ENCODE measurements at regions not wholly inside any gene's neighbourhood (a gene's known extent, or its start where the extent isn't known, plus 50 kb on each side); places are given as distances from the start of the nearest gene placed in this dataset.

DNA sequence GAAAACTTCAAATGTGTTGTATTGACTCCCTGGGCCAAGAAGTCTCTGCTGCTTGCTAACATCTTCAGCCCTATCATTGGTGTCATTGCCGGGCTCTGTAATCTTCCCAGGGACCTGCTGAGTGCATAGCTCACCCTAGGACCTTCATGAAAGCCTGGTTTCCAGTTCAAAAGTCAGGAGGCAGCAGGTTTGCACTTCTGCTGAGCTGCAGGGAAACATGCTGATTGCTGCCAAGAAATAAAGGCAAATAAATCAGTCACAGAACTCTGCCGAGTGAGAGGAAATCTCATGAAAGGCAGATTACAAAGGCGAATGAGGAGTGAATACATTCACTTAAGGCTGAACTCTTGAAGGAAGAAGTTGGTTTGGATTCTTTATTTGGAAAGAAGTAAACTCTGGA lies 1947.6 kb upstream of the CELF4 start:
- Histone ChIP-seq H3K4me3 (replicated peaks; ENCODE audit: low read depth, low read length) (no peak overlapping the region), H3K27me3 (replicated peaks; ENCODE audit: control insufficient read depth, insufficient read depth, low read length) (no peaks in the 10 kb centered on the region), H3K36me3 (ENCODE audit: control insufficient read depth, insufficient read depth, low read length) (no peaks in the 10 kb centered on the region)
- no peak for DNase-seq (ENCODE audit: extremely low read depth, insufficient read length)
- TF ChIP-seq, protein P1, sequence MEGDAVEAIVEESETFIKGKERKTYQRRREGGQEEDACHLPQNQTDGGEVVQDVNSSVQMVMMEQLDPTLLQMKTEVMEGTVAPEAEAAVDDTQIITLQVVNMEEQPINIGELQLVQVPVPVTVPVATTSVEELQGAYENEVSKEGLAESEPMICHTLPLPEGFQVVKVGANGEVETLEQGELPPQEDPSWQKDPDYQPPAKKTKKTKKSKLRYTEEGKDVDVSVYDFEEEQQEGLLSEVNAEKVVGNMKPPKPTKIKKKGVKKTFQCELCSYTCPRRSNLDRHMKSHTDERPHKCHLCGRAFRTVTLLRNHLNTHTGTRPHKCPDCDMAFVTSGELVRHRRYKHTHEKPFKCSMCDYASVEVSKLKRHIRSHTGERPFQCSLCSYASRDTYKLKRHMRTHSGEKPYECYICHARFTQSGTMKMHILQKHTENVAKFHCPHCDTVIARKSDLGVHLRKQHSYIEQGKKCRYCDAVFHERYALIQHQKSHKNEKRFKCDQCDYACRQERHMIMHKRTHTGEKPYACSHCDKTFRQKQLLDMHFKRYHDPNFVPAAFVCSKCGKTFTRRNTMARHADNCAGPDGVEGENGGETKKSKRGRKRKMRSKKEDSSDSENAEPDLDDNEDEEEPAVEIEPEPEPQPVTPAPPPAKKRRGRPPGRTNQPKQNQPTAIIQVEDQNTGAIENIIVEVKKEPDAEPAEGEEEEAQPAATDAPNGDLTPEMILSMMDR (IDR thresholded peaks at IDR 0.05; ENCODE audit: insufficient read depth, low read length, poor library complexity, severe bottlenecking) = no peak

DNA sequence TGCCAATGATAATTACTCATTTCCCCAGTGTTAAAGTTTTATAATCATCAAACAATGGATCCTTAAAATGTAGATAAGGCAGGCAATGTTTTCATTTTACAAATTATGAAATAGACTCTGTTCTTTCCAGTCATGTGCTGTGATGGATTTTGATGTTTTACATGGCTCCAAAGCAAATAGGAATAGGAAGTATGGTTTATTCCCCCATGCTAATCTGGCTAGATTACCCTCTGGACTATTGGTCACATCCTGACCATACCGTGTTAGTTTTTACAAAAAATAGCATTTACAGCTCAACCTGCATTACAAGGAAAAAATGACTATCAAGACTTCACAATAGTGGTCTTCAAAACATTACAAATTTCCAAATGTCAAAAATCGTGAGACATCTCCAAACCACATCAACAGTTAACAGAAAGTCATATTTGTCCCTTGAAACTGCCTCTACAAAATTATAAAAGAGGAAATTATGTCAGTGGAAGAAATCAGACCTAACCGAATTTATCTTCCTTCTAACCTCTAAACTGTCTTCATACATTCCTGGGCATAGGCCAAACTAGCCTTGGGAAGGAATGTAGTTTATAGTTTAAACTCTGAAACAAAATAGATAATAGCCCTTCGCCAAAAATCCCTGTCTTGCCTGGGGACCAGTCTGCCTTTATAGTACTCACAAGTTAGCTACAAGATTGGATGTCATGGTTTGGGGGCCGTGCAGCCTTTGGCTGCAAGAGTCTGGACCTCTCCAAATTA lies 1941.2 kb upstream of the CELF4 start:
- H3K27me3 ChIP-seq (replicated peaks; ENCODE audit: control insufficient read depth, insufficient read depth, low read length) = no peaks in the 10 kb centered on the region
- TF ChIP-seq, protein P1 (IDR thresholded peaks at IDR 0.05; ENCODE audit: insufficient read depth, low read length, poor library complexity, severe bottlenecking) = no peak
- no peak for DNase-seq (ENCODE audit: extremely low read depth, insufficient read length)
- no peaks in the 10 kb centered on the region for H3K36me3 ChIP-seq (ENCODE audit: control insufficient read depth, insufficient read depth, low read length)
- H3K4me3 ChIP-seq (replicated peaks; ENCODE audit: low read depth, low read length) = no peak overlapping the region

DNA sequence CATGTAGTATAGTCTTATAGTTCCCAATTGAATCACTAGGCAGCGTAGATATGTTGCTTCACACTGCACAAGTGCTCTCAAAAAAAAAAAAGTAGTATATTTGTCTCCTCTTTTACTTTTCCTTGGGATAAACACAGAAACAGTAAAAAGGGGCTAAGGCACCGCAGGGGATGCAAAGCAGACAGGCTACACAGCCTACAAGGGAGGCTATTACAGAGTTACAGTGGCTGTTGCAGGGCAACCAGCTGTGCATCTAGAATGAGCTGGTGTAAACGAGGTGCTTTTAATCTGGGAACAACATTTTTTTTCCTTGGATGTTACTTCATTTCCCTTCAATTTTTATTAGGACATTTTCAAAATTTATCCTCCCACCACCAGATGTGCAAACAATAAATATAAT lies 1934.7 kb upstream of the CELF4 start:
- TF ChIP-seq, protein P1 (IDR thresholded peaks at IDR 0.05; ENCODE audit: insufficient read depth, low read length, poor library complexity, severe bottlenecking) = no peak
- H3K27me3 ChIP-seq (replicated peaks; ENCODE audit: control insufficient read depth, insufficient read depth, low read length) = no peaks in the 10 kb centered on the region
- no peaks in the 10 kb centered on the region for H3K36me3 ChIP-seq (ENCODE audit: control insufficient read depth, insufficient read depth, low read length)
- H3K4me3 ChIP-seq (replicated peaks; ENCODE audit: low read depth, low read length) = no peak overlapping the region
- DNase-seq (ENCODE audit: extremely low read depth, insufficient read length) = no peak

DNA sequence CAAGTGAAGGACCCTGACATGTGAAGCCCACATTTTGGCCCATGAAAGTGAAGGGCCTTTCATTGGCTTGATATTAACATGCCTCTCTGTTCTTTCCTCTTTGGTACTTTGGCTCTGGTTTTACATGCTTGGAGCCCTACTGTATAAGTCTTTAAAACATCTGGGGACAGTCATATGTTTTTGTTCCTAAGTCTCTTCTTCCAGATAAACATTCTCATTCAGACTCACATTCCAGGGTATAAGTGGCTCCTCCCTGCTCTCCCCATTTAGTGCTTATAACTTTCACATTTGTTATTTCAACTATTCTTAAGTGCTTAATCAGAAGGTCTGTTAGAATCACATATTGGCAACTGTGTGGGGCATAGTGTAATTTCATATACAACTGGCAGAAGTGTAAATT lies 1932.2 kb upstream of the CELF4 start:
- TF ChIP-seq, protein P1 (IDR thresholded peaks at IDR 0.05; ENCODE audit: insufficient read depth, low read length, poor library complexity, severe bottlenecking) = no peak
- no peak for DNase-seq (ENCODE audit: extremely low read depth, insufficient read length)
- Histone ChIP-seq H3K27me3 (replicated peaks; ENCODE audit: control insufficient read depth, insufficient read depth, low read length) (no peaks in the 10 kb centered on the region), H3K36me3 (ENCODE audit: control insufficient read depth, insufficient read depth, low read length) (no peaks in the 10 kb centered on the region), H3K4me3 (replicated peaks; ENCODE audit: low read depth, low read length) (no peak overlapping the region)

DNA sequence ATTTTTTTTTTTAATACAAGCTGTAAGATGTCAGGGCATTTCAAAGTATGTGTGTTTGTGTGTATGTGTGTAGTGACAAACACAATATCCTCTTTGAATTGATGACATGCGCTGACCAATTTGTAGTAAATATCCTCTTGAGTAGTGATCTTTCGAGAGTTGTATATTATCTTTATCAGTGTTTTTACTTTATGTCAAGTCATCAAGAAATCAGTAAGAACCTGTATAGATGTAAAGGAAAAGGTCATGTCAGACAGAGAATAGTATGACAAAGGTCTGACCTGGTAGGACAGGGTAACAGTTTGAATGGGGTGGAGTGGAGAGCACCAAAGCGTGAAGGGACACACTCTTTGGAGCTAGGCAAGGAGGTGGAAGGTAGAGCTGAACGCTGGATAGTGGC lies 1931.4 kb upstream of the CELF4 start:
- no peak for DNase-seq (ENCODE audit: extremely low read depth, insufficient read length)
- Histone ChIP-seq H3K36me3 (ENCODE audit: control insufficient read depth, insufficient read depth, low read length) (no peaks in the 10 kb centered on the region), H3K27me3 (replicated peaks; ENCODE audit: control insufficient read depth, insufficient read depth, low read length) (no peaks in the 10 kb centered on the region), H3K4me3 (replicated peaks; ENCODE audit: low read depth, low read length) (no peak overlapping the region)
- TF ChIP-seq, protein P1 (IDR thresholded peaks at IDR 0.05; ENCODE audit: insufficient read depth, low read length, poor library complexity, severe bottlenecking) = no peak

Data from GM06990 (cell line).